ENCODE measurements at regions not wholly inside any gene's neighbourhood (a gene's known extent, or its start where the extent isn't known, plus 50 kb on each side); places are given as distances from the start of the nearest gene placed in this dataset.
"Not testable (repeated sequence)": the region's sequence is repeated elsewhere in the genome, so short reads cannot be mapped to it uniquely, and the experiment has no call there.

- H3K27me3 ChIP-seq, result no peaks in the 10 kb centered on the region
- peaks cover 0 to 10% (median 0%) of the 10 kb centered on the region in 4 donors for H3K9me3 ChIP-seq
- no peak for DNase-seq
- H3K4me3 ChIP-seq, result no peak overlapping the region
- no peaks in the 10 kb centered on the region for H3K4me1 ChIP-seq
- TF ChIP-seq CTCF (IDR thresholded peaks at IDR 0.05) (no peak), POLR2A (IDR thresholded peaks at IDR 0.05) (no peak)
- no peak overlapping the region for H3K27ac ChIP-seq
- H3K36me3 ChIP-seq, result no peaks in the 10 kb centered on the region
Observed at GRCh38 chr2:174675615-174676014, 78.0 kb upstream of the WIPF1 start.

- TF ChIP-seq POLR2A (IDR thresholded peaks at IDR 0.05), result no peak
- no peak for TF ChIP-seq CTCF (IDR thresholded peaks at IDR 0.05)
- H3K36me3 ChIP-seq, result no peaks in the 10 kb centered on the region
- no peak overlapping the region for H3K4me3 ChIP-seq
- H3K27ac ChIP-seq, result no peak overlapping the region
- no peak for DNase-seq
- H3K9me3 ChIP-seq, result peaks cover 0 to 10% (median 0%) of the 10 kb centered on the region in 4 donors
- H3K27me3 ChIP-seq, result no peaks in the 10 kb centered on the region
- H3K4me1 ChIP-seq, result no peaks in the 10 kb centered on the region
Observed at GRCh38 chr2:174673876-174674275, 76.3 kb upstream of the WIPF1 start.

- DNase-seq, result no peak
- no peak overlapping the region for H3K27ac ChIP-seq
- no peak for TF ChIP-seq POLR2A (IDR thresholded peaks at IDR 0.05)
- no peak for TF ChIP-seq CTCF (IDR thresholded peaks at IDR 0.05)
Observed at GRCh38 chr2:174673440-174673839, 75.8 kb upstream of the WIPF1 start.

GRCh38 chr2:174671532-174671931 is 73.9 kb upstream of the WIPF1 start:
- H3K4me1 ChIP-seq, DNase-seq: not testable (repeated sequence)
- H3K9me3 ChIP-seq, result peaks cover 0 to 10% (median 0%) of the 10 kb centered on the region in 4 donors

More at GRCh38 chr2:174673440-174673839, 75.8 kb upstream of the WIPF1 start:
- Histone ChIP-seq H3K4me1 (no peaks in the 10 kb centered on the region), H3K27me3 (no peaks in the 10 kb centered on the region), H3K4me3 (no peak overlapping the region), H3K9me3 (peaks cover 0 to 10% (median 0%) of the 10 kb centered on the region in 4 donors), H3K36me3 (no peaks in the 10 kb centered on the region)

GRCh38 chr2:174670446-174670845 is 72.8 kb upstream of the WIPF1 start:
- no peak overlapping the region for H3K27ac ChIP-seq
- DNase-seq, result no peak
- no peaks in the 10 kb centered on the region for H3K36me3 ChIP-seq
- TF ChIP-seq POLR2A (IDR thresholded peaks at IDR 0.05) (no peak), CTCF (IDR thresholded peaks at IDR 0.05) (no peak)
- no peak overlapping the region for H3K4me3 ChIP-seq
- H3K9me3 ChIP-seq, result peaks cover 0 to 10% (median 0%) of the 10 kb centered on the region in 4 donors
- no peaks in the 10 kb centered on the region for H3K27me3 ChIP-seq
- peaks cover 0 to 4% (median 0%) of the 10 kb centered on the region in 4 donors for H3K4me1 ChIP-seq

More at GRCh38 chr2:174671532-174671931, 73.9 kb upstream of the WIPF1 start:
- H3K27me3 ChIP-seq, H3K4me3 ChIP-seq, H3K27ac ChIP-seq, H3K36me3 ChIP-seq: not testable (repeated sequence)

GRCh38 chr2:174669336-174669735 is 71.7 kb upstream of the WIPF1 start:
- Histone ChIP-seq H3K4me1 (peaks cover 0 to 4% (median 0%) of the 10 kb centered on the region in 4 donors), H3K9me3 (peaks cover 0 to 10% (median 0%) of the 10 kb centered on the region in 4 donors), H3K4me3 (no peak overlapping the region), H3K27me3 (no peaks in the 10 kb centered on the region), H3K36me3 (no peaks in the 10 kb centered on the region), H3K27ac (no peak overlapping the region)
- no peak for TF ChIP-seq CTCF (IDR thresholded peaks at IDR 0.05)
- no peak for DNase-seq
